ENCODE measurements at regions not wholly inside any gene's neighbourhood (a gene's known extent, or its start where the extent isn't known, plus 50 kb on each side); places are given as distances from the start of the nearest gene placed in this dataset.

DNA sequence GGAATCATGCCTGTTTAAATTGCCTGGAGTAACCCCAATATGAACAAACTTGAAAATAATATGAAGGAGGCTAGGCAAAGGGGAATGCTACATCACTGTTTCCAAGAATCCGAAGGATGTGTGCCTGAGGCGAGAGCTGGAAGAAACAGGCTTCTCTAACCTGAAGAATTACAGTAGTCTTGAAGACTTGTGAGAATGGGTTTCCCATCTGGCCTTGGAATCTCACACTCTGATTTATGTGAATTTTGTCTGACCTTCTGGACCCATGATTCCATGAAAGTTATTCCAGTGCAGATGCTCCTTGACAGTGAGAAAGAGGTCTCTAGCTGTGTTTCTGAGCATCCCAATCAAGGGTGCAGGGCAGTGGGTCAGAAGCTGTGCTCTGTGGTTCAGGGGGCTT is 122.1 kb upstream of the PARP11 start:
- TF ChIP-seq POLR2A (IDR thresholded peaks at IDR 0.05; ENCODE audit: low read length), result no peak
- no peak for TF ChIP-seq GATA1 (IDR thresholded peaks at IDR 0.05; ENCODE audit: low read depth, low read length)

Measured in erythroblast (primary cell).